GM18508 (cell line): ENCODE measurements at regions not wholly inside any gene's neighbourhood (a gene's known extent, or its start where the extent isn't known, plus 50 kb on each side); places are given as distances from the start of the nearest gene placed in this dataset.

Source experiments
- ATAC-seq: cut with Tn5 transposase; IDR thresholded peaks from one replicate; pipeline ENCODE4 v1.9.1; 2021; ENCODE audit warnings: moderate number of reproducible peaks; ENCODE audit not compliant: insufficient read depth, unreplicated experiment

GRCh38 chr7:20561908-20562307 lies 53.6 kb upstream of the ABCB5 start:
- no peak for ATAC-seq

- ATAC-seq = no peak
Observed at GRCh38 chr7:20562461-20562860, 53.0 kb upstream of the ABCB5 start.
